ENCODE measurements at regions not wholly inside any gene's neighbourhood (a gene's known extent, or its start where the extent isn't known, plus 50 kb on each side); places are given as distances from the start of the nearest gene placed in this dataset.

- TF ChIP-seq, protein P1, sequence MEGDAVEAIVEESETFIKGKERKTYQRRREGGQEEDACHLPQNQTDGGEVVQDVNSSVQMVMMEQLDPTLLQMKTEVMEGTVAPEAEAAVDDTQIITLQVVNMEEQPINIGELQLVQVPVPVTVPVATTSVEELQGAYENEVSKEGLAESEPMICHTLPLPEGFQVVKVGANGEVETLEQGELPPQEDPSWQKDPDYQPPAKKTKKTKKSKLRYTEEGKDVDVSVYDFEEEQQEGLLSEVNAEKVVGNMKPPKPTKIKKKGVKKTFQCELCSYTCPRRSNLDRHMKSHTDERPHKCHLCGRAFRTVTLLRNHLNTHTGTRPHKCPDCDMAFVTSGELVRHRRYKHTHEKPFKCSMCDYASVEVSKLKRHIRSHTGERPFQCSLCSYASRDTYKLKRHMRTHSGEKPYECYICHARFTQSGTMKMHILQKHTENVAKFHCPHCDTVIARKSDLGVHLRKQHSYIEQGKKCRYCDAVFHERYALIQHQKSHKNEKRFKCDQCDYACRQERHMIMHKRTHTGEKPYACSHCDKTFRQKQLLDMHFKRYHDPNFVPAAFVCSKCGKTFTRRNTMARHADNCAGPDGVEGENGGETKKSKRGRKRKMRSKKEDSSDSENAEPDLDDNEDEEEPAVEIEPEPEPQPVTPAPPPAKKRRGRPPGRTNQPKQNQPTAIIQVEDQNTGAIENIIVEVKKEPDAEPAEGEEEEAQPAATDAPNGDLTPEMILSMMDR (IDR thresholded peaks at IDR 0.05): no peak
- TF ChIP-seq POLR2A (IDR thresholded peaks at IDR 0.05): no peak
These were observed 539.6 kb downstream of the MED13L start for GRCh38 chr12:115737895-115738294.

All from Peyer's patch (tissue), 4 donors.